GM21423 (cell line): ENCODE measurements at regions not wholly inside any gene's neighbourhood (a gene's known extent, or its start where the extent isn't known, plus 50 kb on each side); places are given as distances from the start of the nearest gene placed in this dataset.

ENCODE experiments used
- ATAC-seq: cut with Tn5 transposase; IDR thresholded peaks from one replicate; pipeline ENCODE4 v1.9.1; 2021; ENCODE audit warnings: mild to moderate bottlenecking, moderate library complexity; ENCODE audit not compliant: unreplicated experiment

DNA sequence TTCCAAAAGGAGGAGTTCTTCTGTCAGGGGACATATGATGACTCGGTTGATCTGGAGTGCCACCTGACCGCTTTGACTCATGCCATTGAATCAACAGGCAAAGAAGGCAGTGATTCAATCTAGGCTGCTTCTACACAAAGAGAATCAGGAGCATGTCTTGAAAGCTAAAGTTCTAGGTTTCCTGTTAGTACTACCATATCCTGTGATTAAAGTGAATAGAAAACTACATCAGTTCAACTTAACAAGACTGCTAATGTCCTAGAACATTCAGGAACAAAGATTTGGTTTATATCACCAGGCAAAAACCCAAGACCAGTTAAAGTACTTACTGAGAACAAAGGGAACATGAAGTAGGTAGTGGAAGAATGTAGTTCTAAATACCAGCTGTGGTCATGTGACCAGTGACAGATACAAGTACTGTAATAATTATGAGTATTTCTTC lies 216.8 kb upstream of the SGK1 start:
- no peak for ATAC-seq

- ATAC-seq = no peak
These were observed 216.1 kb upstream of the SGK1 start for GRCh38 chr6:134533991-134534390.

- ATAC-seq = no peak
These were observed 215.0 kb upstream of the SGK1 start for GRCh38 chr6:134532694-134533624.

DNA sequence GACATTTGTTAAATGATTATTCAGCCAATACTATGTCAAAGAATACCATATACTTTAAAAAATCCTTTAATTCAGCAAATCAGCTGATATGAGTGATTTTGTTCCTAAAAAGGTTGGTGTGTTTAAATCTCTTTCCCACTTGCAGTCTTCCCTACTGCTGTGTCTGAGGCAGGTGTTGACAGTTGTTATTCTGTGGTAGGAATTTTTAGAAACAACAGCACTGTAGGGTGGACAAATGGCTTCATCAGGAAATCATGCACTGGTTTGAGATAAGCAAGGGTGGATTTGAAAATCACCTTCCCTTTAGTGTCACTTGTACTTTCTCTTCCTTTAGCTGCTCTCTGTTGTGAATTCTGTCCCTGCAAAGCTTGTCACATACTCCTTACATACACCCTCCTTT lies 213.7 kb upstream of the SGK1 start:
- no peak for ATAC-seq

- no peak for ATAC-seq
These were observed 213.3 kb upstream of the SGK1 start for GRCh38 chr6:134531188-134531551.

DNA sequence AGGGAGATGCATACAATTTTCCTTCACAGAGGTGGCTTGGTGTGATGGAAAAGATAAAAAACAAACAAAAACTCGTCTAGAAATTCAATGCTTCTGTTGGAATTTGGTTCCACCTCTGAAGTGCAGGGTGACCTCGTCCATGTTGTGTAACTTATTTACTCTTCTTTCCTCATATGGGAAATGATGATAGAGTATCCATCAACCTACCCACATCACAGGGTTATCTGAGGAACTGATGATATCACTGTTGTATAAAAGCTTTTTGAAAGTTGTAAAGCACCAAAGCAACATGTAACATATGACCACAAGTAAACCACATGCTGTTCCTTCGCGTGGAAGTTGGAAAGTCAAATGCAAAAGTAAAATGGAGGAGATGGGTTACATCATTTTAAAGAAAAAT lies 212.0 kb upstream of the SGK1 start:
- no peak for ATAC-seq

- ATAC-seq = no peak
These were observed 211.4 kb upstream of the SGK1 start for GRCh38 chr6:134529305-134529704.

GRCh38 chr6:134527108-134527787 lies 209.3 kb upstream of the SGK1 start:
- no peak for ATAC-seq

DNA sequence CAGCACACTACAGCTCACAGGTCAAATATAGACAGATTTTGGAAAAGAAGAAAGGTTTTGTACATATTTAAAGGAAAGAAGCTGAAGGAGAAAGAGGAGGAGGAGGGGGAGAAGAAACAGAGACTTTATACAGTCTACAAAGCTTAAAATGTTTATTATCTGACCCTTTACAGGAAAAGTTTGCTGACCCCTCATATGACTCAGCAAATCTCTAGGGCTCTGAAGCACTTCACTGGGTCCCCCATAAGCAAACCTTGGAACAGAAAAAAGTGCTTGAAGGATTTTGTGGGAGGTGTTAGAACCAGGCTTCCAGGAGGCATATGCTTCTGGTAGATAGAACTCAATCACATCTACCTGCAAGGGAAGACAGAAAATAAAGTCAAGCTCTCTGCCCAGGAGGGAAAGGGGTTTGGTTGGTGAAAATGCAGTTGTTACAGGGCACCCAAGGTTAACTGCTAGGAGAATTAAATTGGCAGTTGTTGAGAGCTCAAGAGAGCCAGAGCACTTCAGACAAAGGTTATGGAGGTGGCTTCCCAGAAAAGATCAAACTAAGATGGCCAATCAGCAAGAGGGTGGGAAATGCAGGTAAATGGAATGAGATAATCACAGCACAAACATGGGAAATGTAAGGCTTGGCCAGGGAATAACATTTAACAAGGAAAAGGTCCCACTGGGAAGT lies 207.4 kb upstream of the SGK1 start:
- no peak for ATAC-seq

GRCh38 chr6:134523903-134524650 lies 206.2 kb upstream of the SGK1 start:
- no peak for ATAC-seq

DNA sequence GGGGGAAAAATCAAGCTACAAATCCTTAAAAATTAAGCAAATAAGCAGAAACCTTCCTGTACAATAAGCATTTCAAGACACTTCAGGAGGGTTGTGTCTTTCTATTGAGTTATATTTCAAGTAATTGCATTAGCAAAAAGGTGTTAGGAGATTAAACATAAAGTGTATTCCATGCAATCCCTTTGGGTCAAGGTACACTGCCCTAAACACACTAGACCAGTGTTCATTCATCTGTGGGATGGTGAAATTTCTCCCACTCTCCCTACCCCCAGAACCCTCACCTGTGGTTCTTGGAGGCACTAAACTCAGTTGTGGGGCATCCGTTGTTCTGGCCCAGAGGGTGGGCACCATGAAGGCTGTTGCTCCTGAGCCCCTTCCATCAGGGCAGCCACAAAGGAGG lies 205.1 kb upstream of the SGK1 start:
- ATAC-seq = no peak

- no peak for ATAC-seq
These were observed 203.2 kb upstream of the SGK1 start for GRCh38 chr6:134521116-134521501.

GRCh38 chr6:134520181-134521115 lies 202.5 kb upstream of the SGK1 start:
- ATAC-seq = no peak

- peak; percentile 83 for ATAC-seq
These were observed 201.6 kb upstream of the SGK1 start for GRCh38 chr6:134519465-134519864.

GRCh38 chr6:134517868-134518267 lies 200.0 kb upstream of the SGK1 start:
- ATAC-seq = no peak

GRCh38 chr6:134517145-134517658 lies 199.3 kb upstream of the SGK1 start:
- no peak for ATAC-seq

GRCh38 chr6:134516582-134516981 lies 198.7 kb upstream of the SGK1 start:
- ATAC-seq = no peak

DNA sequence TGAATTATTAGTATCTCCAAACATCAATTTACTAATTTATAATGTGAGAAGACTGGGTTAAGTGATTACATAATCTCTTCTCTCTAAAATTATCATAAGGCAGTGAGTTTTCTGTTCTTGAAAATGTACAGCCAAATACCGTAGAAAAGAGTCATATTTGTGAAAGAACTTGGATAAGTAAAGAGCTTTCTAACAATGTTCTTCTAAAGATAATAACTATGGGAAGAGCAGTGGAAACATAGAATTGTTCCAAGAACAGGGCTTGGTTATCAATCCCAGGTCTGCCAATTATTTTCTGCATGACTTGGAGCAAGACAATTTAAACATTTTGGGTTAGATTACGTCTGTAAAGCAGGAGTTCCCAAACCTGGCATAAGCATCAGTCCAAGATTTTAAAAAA lies 198.1 kb upstream of the SGK1 start:
- no peak for ATAC-seq

- no peak for ATAC-seq
These were observed 195.1 kb upstream of the SGK1 start for GRCh38 chr6:134512981-134513391.
